SK-N-SH (cell line): ENCODE measurements at regions not wholly inside any gene's neighbourhood (a gene's known extent, or its start where the extent isn't known, plus 50 kb on each side); places are given as distances from the start of the nearest gene placed in this dataset.

ENCODE experiments used
- CTCF ChIA-PET: fragments of 300-600, 350-600 bp; formaldehyde crosslinking; extraction: SDS; loops from one replicate; lab custom pipeline; 2021; lab: Yijun Ruan, JAX
- POLR2A ChIA-PET: fragments of 350-600 bp; sonication (Branson Sonifier 250); formaldehyde crosslinking; extraction: SDS; loops from one replicate; lab custom pipeline; 2020; ENCODE audit warnings: antibody characterized with exemption, inconsistent platforms; lab: Yijun Ruan, JAX
- DNase-seq: peaks from one replicate; pipeline ENCODE4 v3.0.0; 2012
- H2AFZ ChIP-seq: fragments of 200-600 bp; sonication (generic); 2 replicates; pipeline ENCODE4 v1.8.1; 2016; ENCODE audit warnings: antibody characterized with exemption, mild to moderate bottlenecking, low read depth
- H3F3A ChIP-seq: fragments of 200-600 bp; sonication (generic); replicated peaks from 2 replicates; pipeline ENCODE3; 2016; ENCODE audit warnings: antibody characterized with exemption, mild to moderate bottlenecking; ENCODE audit not compliant: insufficient read depth
- H3K27ac ChIP-seq, 2 experiments: fragments of 200-500 bp in 1 of 2; fragments of 200-600 bp in 1 of 2; sonication (Bioruptor generic) in 1 of 2; sonication (generic), shearing (Covaris generic) in 1 of 2; 2 replicates each; pipeline versions ENCODE4 v1.5.1 to v1.6.1; 2014 to 2016; ENCODE audit warnings: low read depth in 2 of 2, inconsistent platforms in 1 of 2, low read length in 1 of 2, mild to moderate bottlenecking in 1 of 2, mixed read lengths in 1 of 2
- H3K27me3 ChIP-seq: fragments of 200-600 bp; sonication (generic), shearing (Covaris generic); 2 replicates; pipeline ENCODE4 v1.6.1; 2016; ENCODE audit warnings: mixed run types; ENCODE audit not compliant: insufficient read depth
- H3K36me3 ChIP-seq, 2 experiments: fragments of 200-500 bp in 1 of 2; fragments of 200-600 bp in 1 of 2; sonication (Bioruptor generic) in 1 of 2; sonication (generic) in 1 of 2; replicated peaks in 1 of 2; 2 replicates each; pipeline versions ENCODE3 to v1.5.1; 2014 to 2016; ENCODE audit warnings: low read length in 1 of 2, mild to moderate bottlenecking in 1 of 2; ENCODE audit not compliant: insufficient read depth in 2 of 2, control insufficient read depth in 1 of 2
- H3K4me1 ChIP-seq, 2 experiments: fragments of 200-500 bp in 1 of 2; fragments of 200-600 bp in 1 of 2; sonication (Bioruptor generic) in 1 of 2; sonication (generic), shearing (Covaris generic) in 1 of 2; 2 replicates each; pipeline versions ENCODE4 v1.5.1 to v1.6.1; 2014 to 2016; ENCODE audit warnings: low read depth in 1 of 2, low read length in 1 of 2, mixed run types in 1 of 2; ENCODE audit not compliant: insufficient read depth in 2 of 2, control insufficient read depth in 1 of 2
- H3K4me2 ChIP-seq: fragments of 200-600 bp; sonication (generic), shearing (Covaris generic); 2 replicates; pipeline ENCODE4 v1.6.1; 2017; ENCODE audit warnings: mixed run types
- H3K4me3 ChIP-seq, 2 experiments: fragments of 200-500 bp in 1 of 2; fragments of 200-600 bp in 1 of 2; sonication (Bioruptor generic) in 1 of 2; sonication (generic), shearing (Covaris generic) in 1 of 2; 2 replicates each; pipeline versions ENCODE4 v1.5.1 to v1.8.1; 2014 to 2016; ENCODE audit warnings: low read depth in 2 of 2, inconsistent platforms in 1 of 2, low read length in 1 of 2, mild to moderate bottlenecking in 1 of 2, mixed read lengths in 1 of 2, moderate library complexity in 1 of 2
- H3K79me2 ChIP-seq: fragments of 200-600 bp; sonication (generic); 2 replicates; pipeline ENCODE4 v1.8.1; 2017; ENCODE audit warnings: mild to moderate bottlenecking; ENCODE audit not compliant: insufficient read depth
- H3K9ac ChIP-seq: fragments of 200-600 bp; sonication (generic); 2 replicates; pipeline ENCODE4 v1.6.1; 2017; ENCODE audit warnings: mixed run types
- H3K9me2 ChIP-seq: fragments of 200-600 bp; sonication (generic); 2 replicates; pipeline ENCODE4 v1.6.1; 2017; ENCODE audit warnings: mixed run types
- H3K9me3 ChIP-seq: fragments of 200-600 bp; sonication (generic); 2 replicates; pipeline ENCODE4 v1.6.1; 2017; ENCODE audit warnings: mixed run types, mild to moderate bottlenecking, moderate library complexity
- H4K20me1 ChIP-seq: fragments of 200-600 bp; sonication (generic); 2 replicates; pipeline ENCODE4 v1.6.1; 2017; ENCODE audit warnings: mild to moderate bottlenecking, mixed run types; ENCODE audit not compliant: insufficient read depth
- ELF1 ChIP-seq: IDR thresholded peaks from 2 replicates; pipeline ENCODE4 v1.4.0; 2012
- EP300 ChIP-seq, 2 experiments: IDR thresholded peaks; 2 replicates each; pipeline versions ENCODE4 v1.4.0 to v1.6.1; 2012; ENCODE audit warnings: borderline replicate concordance in 1 of 2, low read depth in 1 of 2, low read length in 1 of 2
- EZH2phosphoT487 ChIP-seq: fragments of 200-600 bp; sonication (generic); IDR thresholded peaks from 2 replicates; pipeline ENCODE4 v1.6.1; 2017; ENCODE audit warnings: low read depth, mixed run types, mild to moderate bottlenecking, antibody characterized with exemption, moderate library complexity, borderline replicate concordance
- FOSL2 ChIP-seq: IDR thresholded peaks from 2 replicates; pipeline ENCODE4 v1.4.0; 2012; ENCODE audit warnings: low read depth, mild to moderate bottlenecking, moderate library complexity, borderline replicate concordance
- FOXM1 ChIP-seq: IDR thresholded peaks from 2 replicates; pipeline ENCODE4 v1.4.0; 2012; ENCODE audit warnings: low read depth, mild to moderate bottlenecking
- GATA2 ChIP-seq: sonication (generic); formaldehyde crosslinking; IDR thresholded peaks from 2 replicates; pipeline ENCODE4 v1.5.0; 2020; ENCODE audit warnings: mild to moderate bottlenecking, missing genetic modification reagents
- IRF3 ChIP-seq: fragments of 150-350 bp; IDR thresholded peaks from 2 replicates; pipeline ENCODE4 v1.6.1; 2016; ENCODE audit warnings: mild to moderate bottlenecking, low read depth, low read length
- JUND ChIP-seq: IDR thresholded peaks from 2 replicates; pipeline ENCODE4 v1.4.0; 2012
- RFX5 ChIP-seq: IDR thresholded peaks from 2 replicates; pipeline ENCODE4 v1.6.1; 2012; ENCODE audit warnings: mild to moderate bottlenecking, improper control_type of control experiment, low read length
- SMC3 ChIP-seq: IDR thresholded peaks from 2 replicates; pipeline ENCODE4 v1.6.1; 2012; ENCODE audit warnings: low read depth, low read length, improper control_type of control experiment
- TAF1 ChIP-seq: IDR thresholded peaks from 2 replicates; pipeline ENCODE4 v1.6.1; 2012; ENCODE audit warnings: low read depth, mild to moderate bottlenecking, low read length, moderate library complexity, borderline replicate concordance
- TCF12 ChIP-seq: IDR thresholded peaks from 2 replicates; pipeline ENCODE4 v1.4.0; 2012
- YY1 ChIP-seq: IDR thresholded peaks from 2 replicates; pipeline ENCODE4 v1.4.0; 2012; ENCODE audit warnings: low read depth, mild to moderate bottlenecking
- WGBS: methylation state at CpG from one replicate; pipeline ENCODE4 v1.1.6; 2017; ENCODE audit warnings: low lambda C conversion rate; 5-methylcytosine and 5-hydroxymethylcytosine counted together

GRCh38 chr1:147837129-147837963, 65.2 kb upstream of the GJA8 start:
- H3K27me3 ChIP-seq: no peaks in the 10 kb centered on the region; the same call in 1 of the 2 replicates
- H3K36me3 ChIP-seq: no peaks in the 10 kb centered on the region
- no peaks in the 10 kb centered on the region for H3K79me2 ChIP-seq
- H3K4me1 ChIP-seq: no peaks in the 10 kb centered on the region
- no peak overlapping the region for H3K4me2 ChIP-seq
- 11% methylated on average over 11 of the region's 11 CpGs for WGBS
- no peak overlapping the region for H3K4me3 ChIP-seq
- no peak overlapping the region for H3K9ac ChIP-seq
- H2AFZ ChIP-seq: no peak overlapping the region
- H3K27ac ChIP-seq: no peak overlapping the region
- no peaks in the 10 kb centered on the region for H3F3A ChIP-seq
- no peak for DNase-seq
- POLR2A ChIA-PET: no interaction called here
- no peaks in the 10 kb centered on the region for H3K9me2 ChIP-seq
- TF ChIP-seq TAF1 (no peak), SMC3 (no peak)
- TF ChIP-seq, all 33 proteins: peak for 0
- CTCF ChIA-PET: no interaction called here
- Histone ChIP-seq H3K9me3 (no peaks in the 10 kb centered on the region), H4K20me1 (no peaks in the 10 kb centered on the region)

GRCh38 chr1:147837964-147838292, 64.7 kb upstream of the GJA8 start:
- WGBS: 0% methylated on average over 2 of the region's 2 CpGs
- ChIA-PET POLR2A (no interaction called here), CTCF (no interaction called here)
- no peak for TF ChIP-seq YY1
- no peak for TF ChIP-seq TCF12
- TF ChIP-seq TAF1: no peak
- no peak for TF ChIP-seq EP300 (IDR thresholded peaks at IDR 0.05; ENCODE audit: borderline replicate concordance in 1 of 2, low read depth in 1 of 2, low read length in 1 of 2)
- no peak for TF ChIP-seq GATA2
- TF ChIP-seq RFX5: no peak
- no peak for TF ChIP-seq EZH2phosphoT487
- no peak for TF ChIP-seq JUND
- TF ChIP-seq FOXM1: no peak
- TF ChIP-seq IRF3: no peak
- TF ChIP-seq ELF1: no peak
- no peak for TF ChIP-seq FOSL2
- DNase-seq: no peak
- Histone ChIP-seq H3K9me3 (no peaks in the 10 kb centered on the region), H2AFZ (no peak overlapping the region), H3K9ac (no peak overlapping the region), H3K27me3 (no peaks in the 10 kb centered on the region; the same call in 1 of the 2 replicates), H3K9me2 (no peaks in the 10 kb centered on the region), H3K4me2 (no peak overlapping the region), H3K4me1 (no peaks in the 10 kb centered on the region), H4K20me1 (no peaks in the 10 kb centered on the region), H3K36me3 (no peaks in the 10 kb centered on the region), H3K79me2 (no peaks in the 10 kb centered on the region), H3F3A (no peaks in the 10 kb centered on the region), H3K4me3 (no peak overlapping the region), H3K27ac (no peak overlapping the region)
